ACC112 (cell line): ENCODE measurements at regions not wholly inside any gene's neighbourhood (a gene's known extent, or its start where the extent isn't known, plus 50 kb on each side); places are given as distances from the start of the nearest gene placed in this dataset.

Source experiments
- H2AFZ ChIP-seq: fragments of 200-600 bp; sonication (generic); one replicate; pipeline ENCODE4 v1.6.0; 2017; ENCODE audit warnings: antibody characterized with exemption, low read length; ENCODE audit not compliant: unreplicated experiment
- H3K27ac ChIP-seq: fragments of 200-600 bp; sonication (generic); 2 replicates; pipeline ENCODE4 v1.5.1; 2014; ENCODE audit warnings: low read depth, mild to moderate bottlenecking, antibody characterized with exemption, low read length, moderate library complexity
- H3K27me3 ChIP-seq: fragments of 200-600 bp; sonication (generic); 2 replicates; pipeline ENCODE4 v1.6.1; 2014; ENCODE audit warnings: mild to moderate bottlenecking, antibody characterized with exemption, low read length, moderate library complexity, mixed read lengths; ENCODE audit not compliant: insufficient read depth
- H3K36me3 ChIP-seq: fragments of 200-600 bp; sonication (generic); 2 replicates; pipeline ENCODE4 v1.6.1; 2016; ENCODE audit warnings: mild to moderate bottlenecking, antibody characterized with exemption, low read length, moderate library complexity, mixed read lengths; ENCODE audit not compliant: insufficient read depth
- H3K4me1 ChIP-seq: fragments of 200-600 bp; sonication (generic); one replicate; pipeline ENCODE4 v1.6.1; 2016; ENCODE audit warnings: low read length, mixed read lengths; ENCODE audit not compliant: insufficient read depth, unreplicated experiment, control insufficient read depth
- H3K4me3 ChIP-seq: fragments of 200-600 bp; sonication (generic); 2 replicates; pipeline ENCODE4 v1.5.1; 2014; ENCODE audit warnings: mild to moderate bottlenecking, low read depth, low read length
- H3K79me2 ChIP-seq: fragments of 200-600 bp; sonication (generic); one replicate; pipeline ENCODE4 v1.6.0; 2016; ENCODE audit warnings: low read length; ENCODE audit not compliant: control insufficient read depth, unreplicated experiment, insufficient read depth

DNA sequence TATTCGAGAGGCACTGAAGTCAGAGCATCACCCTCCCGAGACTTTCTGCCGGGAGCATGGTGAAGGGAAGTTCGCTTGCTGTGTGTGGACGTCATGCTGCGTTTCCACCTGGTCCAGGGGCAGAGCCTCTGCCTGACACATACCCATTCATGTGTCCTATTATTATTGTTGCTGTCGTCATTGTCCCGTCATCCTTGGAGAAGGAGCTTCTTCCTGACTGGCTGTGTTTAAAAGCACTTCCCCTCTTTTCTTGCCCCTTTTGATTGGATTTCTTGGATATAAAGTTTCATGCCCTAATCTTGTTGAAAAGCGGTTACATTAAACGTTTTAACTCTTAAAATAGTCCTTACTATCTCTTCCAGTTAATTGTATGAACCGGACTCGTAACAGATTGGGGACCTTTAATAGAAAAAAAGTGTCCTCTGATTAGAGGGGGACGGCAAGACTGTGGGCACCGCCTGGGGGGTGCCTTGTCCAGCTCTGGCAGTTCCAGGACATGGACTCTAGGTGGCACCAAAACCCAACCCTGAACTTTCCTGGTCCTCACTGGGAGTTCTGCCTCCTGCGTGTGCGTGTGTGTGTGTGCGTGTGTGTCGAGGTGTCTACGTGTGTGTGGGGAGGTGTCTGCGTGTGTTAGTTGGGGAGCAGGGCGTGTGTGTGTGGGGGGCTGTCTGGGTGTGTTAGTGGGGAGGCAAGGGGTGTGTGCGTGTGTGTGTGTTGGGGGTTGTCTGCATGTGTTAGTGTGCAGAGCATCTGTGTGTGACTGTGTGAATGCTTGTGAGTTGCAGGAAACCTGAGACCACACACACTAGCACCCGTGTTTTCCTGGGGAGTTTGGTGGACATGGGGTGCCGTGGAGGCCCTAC, 133.3 kb upstream of the CIBAR2 start:
- Histone ChIP-seq H3K27ac (no peak overlapping the region), H3K27me3 (no peaks in the 10 kb centered on the region), H3K4me1 (peaks cover 3% of the 10 kb centered on the region), H2AFZ (no peak overlapping the region), H3K36me3 (no peaks in the 10 kb centered on the region), H3K4me3 (no peak overlapping the region), H3K79me2 (no peaks in the 10 kb centered on the region)

DNA sequence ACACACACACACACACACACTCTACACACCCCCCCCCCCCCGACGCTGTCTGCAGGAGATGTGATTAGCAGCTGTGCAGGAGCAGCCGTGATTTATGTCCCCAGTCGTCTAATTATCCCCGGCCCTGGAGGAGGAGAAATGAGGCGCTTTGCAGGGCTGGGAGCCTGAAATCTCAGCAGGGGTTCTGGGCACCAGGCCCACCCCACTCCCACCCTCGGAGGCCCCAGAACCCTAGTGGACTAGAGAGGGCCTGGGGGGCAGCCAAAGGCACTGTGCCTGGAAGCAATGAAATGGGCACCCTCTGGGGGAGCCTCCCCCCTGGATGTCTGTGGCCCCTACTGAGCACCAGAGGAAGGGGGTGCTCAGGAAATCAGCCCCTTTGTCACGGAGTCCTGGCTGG, 134.2 kb upstream of the CIBAR2 start:
- no peak overlapping the region for H2AFZ ChIP-seq
- no peak overlapping the region for H3K27ac ChIP-seq
- H3K79me2 ChIP-seq: no peaks in the 10 kb centered on the region
- no peak overlapping the region for H3K4me3 ChIP-seq
- no peaks in the 10 kb centered on the region for H3K27me3 ChIP-seq
- H3K36me3 ChIP-seq: no peaks in the 10 kb centered on the region
- peaks cover 3% of the 10 kb centered on the region for H3K4me1 ChIP-seq

DNA sequence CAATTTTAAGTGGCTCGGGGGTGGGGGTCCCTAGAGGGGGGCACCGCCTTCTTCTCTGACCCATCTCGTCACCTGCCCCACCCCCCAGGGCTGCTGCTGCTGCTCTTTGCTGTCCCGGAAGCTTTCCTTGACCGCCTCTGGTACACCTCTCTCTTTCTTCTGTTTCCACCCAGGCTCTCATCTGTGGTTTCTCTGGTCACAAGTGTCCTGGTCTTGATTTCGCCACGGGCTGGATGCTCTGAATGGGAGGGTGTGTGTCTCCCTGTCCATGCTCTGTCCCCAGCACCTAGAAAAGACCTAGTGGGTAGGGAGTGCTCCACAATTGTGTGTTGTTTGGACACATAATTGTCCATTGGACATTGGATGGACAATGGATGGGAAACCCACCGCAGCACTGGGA, 134.7 kb upstream of the CIBAR2 start:
- Histone ChIP-seq H3K36me3 (no peaks in the 10 kb centered on the region), H3K4me1 (peaks cover 3% of the 10 kb centered on the region), H3K27me3 (no peaks in the 10 kb centered on the region)

DNA sequence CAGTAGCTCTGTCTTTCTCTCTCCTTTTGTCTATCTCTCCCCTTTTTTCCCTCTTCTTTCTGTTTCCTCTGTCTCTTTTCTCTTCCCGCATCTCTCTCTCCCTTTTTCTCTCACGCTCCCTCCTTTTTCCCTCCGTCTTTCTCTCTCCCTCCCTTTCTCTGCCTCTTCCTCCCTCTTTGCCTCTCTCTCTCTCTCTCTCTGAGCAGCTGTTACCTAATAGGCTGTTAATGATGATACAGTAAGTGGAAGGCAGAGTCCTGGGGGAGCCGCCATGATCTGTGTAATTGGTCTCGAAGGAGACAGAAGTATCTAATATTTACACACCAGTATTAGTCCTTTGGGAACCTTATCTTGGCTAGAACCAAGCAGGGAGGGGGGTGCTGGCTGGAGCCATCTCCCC, 136.1 kb upstream of the CIBAR2 start:
- Histone ChIP-seq H3K36me3 (no peaks in the 10 kb centered on the region), H3K4me1 (peaks cover 3% of the 10 kb centered on the region), H3K4me3 (no peak overlapping the region), H2AFZ (no peak overlapping the region), H3K27me3 (no peaks in the 10 kb centered on the region), H3K27ac (no peak overlapping the region), H3K79me2 (no peaks in the 10 kb centered on the region)

More for the DNA sequence above, 134.7 kb upstream of the CIBAR2 start:
- Histone ChIP-seq H3K4me3 (no peak overlapping the region), H3K79me2 (no peaks in the 10 kb centered on the region), H3K27ac (no peak overlapping the region), H2AFZ (no peak overlapping the region)

DNA sequence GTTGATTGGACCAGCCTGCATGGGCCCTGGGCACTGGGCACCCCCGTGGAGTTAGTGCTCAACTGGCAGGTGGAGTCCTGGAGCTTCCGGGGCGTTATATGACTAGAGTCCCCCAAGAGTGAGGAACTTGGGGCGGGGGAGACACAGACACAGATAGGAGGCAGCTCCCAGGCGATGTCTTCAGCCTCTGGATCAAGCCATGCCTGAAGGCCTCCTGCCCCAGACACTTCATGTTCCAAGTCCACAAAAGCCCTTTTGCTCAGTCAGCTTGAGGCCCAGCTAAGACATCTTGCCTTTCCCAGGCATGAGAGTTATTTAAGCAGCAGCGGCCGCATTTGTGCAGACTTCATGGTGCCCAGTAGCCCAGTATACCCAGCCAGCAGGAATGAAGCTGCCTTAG, 136.6 kb upstream of the CIBAR2 start:
- Histone ChIP-seq H3K79me2 (no peaks in the 10 kb centered on the region), H3K4me1 (peaks cover 3% of the 10 kb centered on the region), H2AFZ (no peak overlapping the region), H3K36me3 (no peaks in the 10 kb centered on the region), H3K27ac (no peak overlapping the region), H3K27me3 (no peaks in the 10 kb centered on the region), H3K4me3 (no peak overlapping the region)

DNA sequence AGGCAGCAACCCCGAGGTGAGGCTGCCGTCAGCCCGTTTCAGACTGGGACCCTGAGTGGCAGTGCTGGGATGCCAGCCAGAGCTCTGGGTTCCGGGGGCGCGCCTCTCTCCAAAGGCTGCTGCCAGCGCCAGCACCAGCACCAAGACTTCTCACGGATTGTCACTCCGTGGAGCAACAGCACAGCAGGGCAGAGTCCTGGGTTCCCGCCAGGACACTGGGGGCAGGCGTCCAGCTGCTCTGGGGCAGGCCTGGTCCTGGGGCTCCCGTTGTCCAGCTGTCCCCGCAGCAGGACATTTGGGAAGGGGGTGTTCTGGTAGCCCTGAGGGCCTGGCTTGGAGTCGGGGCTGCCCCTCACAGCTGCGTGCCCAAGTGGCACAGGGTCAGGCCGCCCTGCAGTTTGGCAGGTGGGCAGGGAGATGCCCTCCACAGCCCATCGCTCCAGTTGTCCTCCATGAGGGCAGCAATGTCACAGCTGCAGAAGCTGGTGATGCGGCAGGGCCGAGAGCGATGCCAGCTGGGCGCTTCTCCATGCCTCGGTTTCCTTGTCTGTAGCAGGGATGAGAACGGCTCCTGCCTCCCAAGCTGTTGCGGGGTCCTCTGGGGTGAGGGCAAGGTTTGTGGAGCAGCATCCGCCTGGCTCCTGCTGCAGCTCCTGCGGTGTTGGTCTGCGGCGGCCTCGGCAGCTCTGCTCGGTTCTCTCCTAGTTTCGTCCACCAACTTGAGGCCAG, 137.3 kb upstream of the CIBAR2 start:
- peaks cover 3% of the 10 kb centered on the region for H3K4me1 ChIP-seq
- no peaks in the 10 kb centered on the region for H3K27me3 ChIP-seq
- no peak overlapping the region for H2AFZ ChIP-seq
- H3K79me2 ChIP-seq: no peaks in the 10 kb centered on the region
- H3K4me3 ChIP-seq: no peak overlapping the region
- H3K27ac ChIP-seq: no peak overlapping the region
- H3K36me3 ChIP-seq: no peaks in the 10 kb centered on the region

DNA sequence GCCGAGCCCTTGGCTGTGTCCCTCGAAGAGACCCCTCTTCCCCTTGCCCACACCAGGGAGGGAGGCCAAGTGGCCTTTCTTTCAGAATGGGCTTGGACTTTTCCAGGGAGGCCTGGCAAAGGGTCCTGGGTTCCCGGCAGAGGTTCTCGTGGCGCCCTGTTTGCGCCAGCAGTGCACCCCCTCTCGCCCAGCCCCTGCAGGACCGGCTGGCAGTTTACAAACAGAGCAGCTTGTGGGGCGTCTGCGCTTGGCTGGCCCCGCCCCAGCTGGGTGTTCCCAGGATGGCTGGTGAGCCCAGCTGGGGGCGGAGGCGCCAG, 137.8 kb upstream of the CIBAR2 start:
- Histone ChIP-seq H3K4me3 (no peak overlapping the region), H3K79me2 (no peaks in the 10 kb centered on the region), H3K4me1 (peaks cover 3% of the 10 kb centered on the region), H3K27me3 (no peaks in the 10 kb centered on the region), H3K36me3 (no peaks in the 10 kb centered on the region), H3K27ac (no peak overlapping the region), H2AFZ (no peak overlapping the region)

DNA sequence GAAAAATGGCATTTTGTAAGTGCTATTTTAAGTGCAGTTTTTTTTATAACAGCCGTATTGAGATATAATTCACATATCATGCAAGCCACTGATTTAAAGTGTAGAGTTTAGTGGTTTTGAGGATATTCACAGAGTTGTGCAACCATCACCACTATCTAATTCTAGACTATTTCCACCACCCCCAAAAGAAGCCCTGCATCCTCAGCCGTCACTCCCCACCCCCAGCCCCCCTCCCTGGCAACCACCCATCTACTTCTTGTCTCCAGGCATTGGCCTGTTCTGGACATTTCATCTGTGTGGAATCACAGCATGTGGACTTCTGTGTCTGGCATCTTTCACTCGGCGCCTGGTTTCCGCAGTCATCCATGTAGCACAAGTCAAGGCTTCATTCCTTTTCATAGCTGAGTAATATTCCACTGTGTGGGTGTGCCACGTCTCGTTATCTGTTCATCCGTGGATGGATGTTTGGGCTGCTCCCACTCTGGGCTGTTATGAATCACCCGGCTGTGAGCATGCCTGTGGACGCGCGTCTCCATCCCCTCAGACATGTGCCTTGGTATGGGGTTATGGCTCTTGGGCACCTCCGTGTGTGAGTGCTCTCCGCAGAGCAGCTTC, 138.4 kb upstream of the CIBAR2 start:
- no peaks in the 10 kb centered on the region for H3K4me1 ChIP-seq

DNA sequence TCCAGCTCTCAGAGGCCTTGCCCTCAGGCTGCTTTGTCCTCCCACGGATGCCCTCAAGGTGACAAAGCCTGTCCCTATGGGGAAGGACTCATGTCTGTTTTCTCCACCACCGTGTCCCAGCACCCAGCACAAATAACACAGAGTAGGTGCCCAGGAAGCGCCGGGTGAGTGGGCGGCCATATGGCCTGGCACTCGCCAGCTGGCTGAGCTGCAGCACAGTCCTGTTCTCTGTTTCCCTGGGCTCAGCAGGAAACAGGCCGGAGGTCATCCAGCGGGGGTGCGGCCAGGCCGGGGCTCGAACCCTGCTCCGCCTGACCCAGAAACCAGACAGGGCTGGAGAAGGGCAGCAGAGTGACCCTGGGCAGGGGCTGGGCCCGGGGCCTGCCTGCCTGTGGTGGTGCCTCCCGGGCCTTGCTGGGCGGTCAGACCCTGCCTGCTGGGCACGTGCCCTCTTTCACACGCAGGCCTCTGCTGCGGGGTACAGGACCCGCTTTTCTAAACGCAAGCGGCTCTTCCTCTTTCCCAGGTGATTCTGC, 139.0 kb upstream of the CIBAR2 start:
- no peaks in the 10 kb centered on the region for H3K4me1 ChIP-seq
- H3K36me3 ChIP-seq: no peaks in the 10 kb centered on the region
- H3K27ac ChIP-seq: no peak overlapping the region
- H3K27me3 ChIP-seq: no peaks in the 10 kb centered on the region
- no peaks in the 10 kb centered on the region for H3K79me2 ChIP-seq
- H2AFZ ChIP-seq: no peak overlapping the region
- H3K4me3 ChIP-seq: no peak overlapping the region

More for the DNA sequence above, 138.4 kb upstream of the CIBAR2 start:
- Histone ChIP-seq H3K27me3 (no peaks in the 10 kb centered on the region), H2AFZ (no peak overlapping the region), H3K36me3 (no peaks in the 10 kb centered on the region), H3K79me2 (no peaks in the 10 kb centered on the region), H3K4me3 (no peak overlapping the region), H3K27ac (no peak overlapping the region)

DNA sequence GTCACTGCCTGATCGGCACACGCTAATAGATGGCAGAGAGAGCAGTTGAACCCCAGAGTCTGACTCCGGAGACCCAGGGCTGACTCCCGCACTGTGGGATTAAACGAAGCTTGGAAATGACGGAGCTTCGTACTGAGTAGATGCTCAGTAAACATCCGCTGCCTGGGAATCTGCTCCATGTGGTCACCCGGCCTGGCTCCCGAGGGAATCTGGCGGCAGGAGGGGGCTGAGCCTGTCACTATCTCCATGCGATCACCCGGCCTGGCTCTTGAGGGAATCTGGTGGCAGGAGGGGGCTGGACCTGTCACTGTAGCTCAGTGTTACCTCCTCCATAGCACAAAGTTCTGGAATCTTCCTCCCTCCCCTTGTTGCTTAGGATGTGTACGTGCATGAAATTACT, 139.7 kb upstream of the CIBAR2 start:
- Histone ChIP-seq H3K79me2 (no peaks in the 10 kb centered on the region), H3K36me3 (no peaks in the 10 kb centered on the region), H3K4me1 (no peaks in the 10 kb centered on the region), H3K27me3 (no peaks in the 10 kb centered on the region), H2AFZ (no peak overlapping the region), H3K4me3 (no peak overlapping the region), H3K27ac (no peak overlapping the region)
